Ovary (tissue), 3 donors: ENCODE measurements at regions not wholly inside any gene's neighbourhood (a gene's known extent, or its start where the extent isn't known, plus 50 kb on each side); places are given as distances from the start of the nearest gene placed in this dataset.

Experiments used
- CTCF ChIP-seq, 3 donors: fragments of 450-650 bp in 2 of 3; fragments of 200-600 bp in 1 of 3; IDR thresholded peaks; one replicate each; pipeline versions ENCODE4 v1.5.1 to v1.8.0; 2016 to 2022; ENCODE audit warnings: antibody characterized with exemption in 3 of 3, mild to moderate bottlenecking in 1 of 3
- EP300 ChIP-seq: sonication (generic); formaldehyde crosslinking; IDR thresholded peaks from one replicate; pipeline ENCODE4 v1.6.1; 2017; ENCODE audit warnings: antibody characterized with exemption
- POLR2A ChIP-seq: fragments of 450-650 bp; IDR thresholded peaks from one replicate; pipeline ENCODE4 v1.6.1; 2017; ENCODE audit warnings: antibody characterized with exemption, mild to moderate bottlenecking, moderate library complexity
- donor health status: DM: no; HTN: no; CAD: no.

GRCh38 chr5:26193626-26194025, 844.8 kb downstream of the CDH9 start:
- TF ChIP-seq CTCF (IDR thresholded peaks at IDR 0.05) (no peak), POLR2A (no peak), EP300 (no peak)
